HEK293 (cell line): ENCODE measurements at regions not wholly inside any gene's neighbourhood (a gene's known extent, or its start where the extent isn't known, plus 50 kb on each side); places are given as distances from the start of the nearest gene placed in this dataset.

Experiments
- CTCF ChIP-seq: fragments of 450-650 bp; formaldehyde crosslinking; IDR thresholded peaks from 2 replicates; pipeline ENCODE4 v1.5.1; 2016; ENCODE audit warnings: missing biosample characterization, missing genetic modification characterization
- GLIS2 ChIP-seq: fragments of 450-650 bp; formaldehyde crosslinking; IDR thresholded peaks from 2 replicates; pipeline ENCODE4 v1.5.1; 2016; ENCODE audit warnings: missing biosample characterization, missing genetic modification characterization
- REST ChIP-seq: fragments of 450-650 bp; formaldehyde crosslinking; IDR thresholded peaks from 2 replicates; pipeline ENCODE4 v1.5.1; 2016; ENCODE audit warnings: missing biosample characterization, missing genetic modification characterization
- ZNF121 ChIP-seq: fragments of 450-650 bp; formaldehyde crosslinking; IDR thresholded peaks from 2 replicates; pipeline ENCODE4 v1.5.1; 2016; ENCODE audit warnings: missing biosample characterization, missing genetic modification characterization
- ZNF501 ChIP-seq: fragments of 450-650 bp; formaldehyde crosslinking; IDR thresholded peaks from 2 replicates; pipeline ENCODE4 v1.5.1; 2016; ENCODE audit warnings: missing biosample characterization, missing genetic modification characterization
- ZNF677 ChIP-seq: fragments of 450-650 bp; IDR thresholded peaks from 2 replicates; pipeline ENCODE4 v1.5.0; 2018; ENCODE audit warnings: missing biosample characterization, mild to moderate bottlenecking, missing genetic modification characterization, moderate library complexity

GRCh38 chr22:26830837-26831236 lies 173.4 kb downstream of the MIAT start:
- TF ChIP-seq CTCF (tag by site-specific recombination) (no peak), ZNF501 (tag by site-specific recombination) (no peak), REST (tag by site-specific recombination) (no peak), GLIS2 (tag by site-specific recombination) (no peak), ZNF121 (no peak), ZNF677 (tag by site-specific recombination) (no peak)
